GM18499 (cell line): ENCODE measurements at regions not wholly inside any gene's neighbourhood (a gene's known extent, or its start where the extent isn't known, plus 50 kb on each side); places are given as distances from the start of the nearest gene placed in this dataset.

Experiments
- ATAC-seq: cut with Tn5 transposase; IDR thresholded peaks from one replicate; pipeline ENCODE4 v1.9.1; 2021; ENCODE audit warnings: moderate number of reproducible peaks; ENCODE audit not compliant: insufficient read depth, unreplicated experiment

GRCh38 chr17:72338304-72338703, 217.5 kb downstream of the SOX9 start:
- ATAC-seq: no peak

DNA sequence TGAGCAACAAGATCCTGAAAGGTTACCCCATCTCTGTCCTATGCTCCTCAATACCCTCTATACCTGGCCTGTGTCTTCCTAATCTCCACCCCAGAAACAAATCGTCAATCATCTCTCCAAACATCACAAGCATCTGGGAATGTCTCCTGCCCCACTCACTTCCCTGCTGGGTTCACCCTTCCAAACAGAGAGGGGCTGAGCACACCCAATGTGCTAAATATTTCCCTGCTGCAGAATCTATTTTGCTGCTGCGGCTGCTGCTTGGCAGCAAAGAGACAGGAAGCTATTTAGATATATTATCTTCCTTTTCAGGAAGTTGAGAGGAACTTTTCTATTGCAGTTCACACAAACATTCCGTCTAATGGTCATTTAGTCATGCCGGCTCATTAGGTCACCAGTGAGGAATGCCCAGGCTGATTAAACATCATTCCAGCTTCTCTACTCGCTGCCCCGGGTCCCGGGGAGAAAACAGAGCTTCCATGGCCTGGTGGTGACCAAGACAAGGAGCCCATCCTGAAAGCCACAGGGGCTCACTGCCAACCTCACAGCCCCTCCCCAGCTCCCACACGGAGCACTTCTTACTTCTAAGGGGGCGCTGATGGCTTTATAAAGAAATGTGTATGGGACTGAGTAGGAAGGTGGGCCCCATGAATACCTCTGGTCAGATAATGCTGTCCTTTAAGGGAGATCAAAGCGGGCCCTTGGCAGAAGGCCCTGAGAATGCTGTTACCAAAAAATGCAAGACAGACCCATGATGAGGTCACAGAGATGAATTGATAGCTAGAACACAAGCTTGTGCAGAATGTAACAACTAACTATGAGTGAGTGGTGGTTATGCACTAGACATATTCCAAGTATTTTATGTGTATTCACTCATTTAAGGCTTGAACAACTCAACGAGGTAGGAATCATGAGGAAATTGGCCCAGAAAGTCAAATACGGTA, 218.3 kb downstream of the SOX9 start:
- no peak for ATAC-seq

DNA sequence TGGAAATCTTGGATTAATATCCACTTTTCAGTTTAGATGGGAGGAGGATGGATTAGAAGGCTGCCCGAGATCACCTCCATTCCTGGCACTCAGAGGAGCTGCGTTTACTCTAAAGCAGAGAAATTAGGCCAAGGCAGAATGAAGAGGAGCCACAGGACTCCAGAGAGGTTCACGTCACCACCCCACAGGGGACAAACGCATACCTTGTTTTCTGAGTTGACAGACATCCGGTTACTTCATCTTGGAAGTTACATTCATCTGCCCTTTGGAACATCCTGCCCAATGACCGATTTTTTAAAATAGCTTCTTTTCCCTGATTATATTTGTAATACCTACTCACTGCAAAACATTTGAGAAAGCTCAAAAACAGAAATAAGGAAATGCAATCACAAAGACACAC, 220.0 kb downstream of the SOX9 start:
- no peak for ATAC-seq

DNA sequence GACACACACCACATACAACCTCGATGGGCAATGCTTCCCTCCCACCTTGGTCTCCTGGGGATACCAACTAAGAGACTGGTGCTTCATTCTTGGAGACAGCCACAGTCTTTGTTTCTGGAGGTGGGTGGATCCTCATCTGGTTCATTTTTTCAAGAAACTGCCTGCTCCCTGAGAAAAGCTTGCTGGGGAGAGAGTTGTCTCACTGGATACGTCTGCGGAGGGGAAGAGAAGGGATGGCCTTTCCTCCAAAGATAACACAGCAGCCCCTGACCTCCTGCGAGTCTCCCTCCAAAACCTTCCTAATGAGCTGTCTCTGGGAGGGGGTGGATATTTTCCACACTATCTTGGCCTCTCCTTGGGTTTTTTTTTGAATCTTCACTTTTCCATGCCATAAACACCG, 221.2 kb downstream of the SOX9 start:
- ATAC-seq: no peak

DNA sequence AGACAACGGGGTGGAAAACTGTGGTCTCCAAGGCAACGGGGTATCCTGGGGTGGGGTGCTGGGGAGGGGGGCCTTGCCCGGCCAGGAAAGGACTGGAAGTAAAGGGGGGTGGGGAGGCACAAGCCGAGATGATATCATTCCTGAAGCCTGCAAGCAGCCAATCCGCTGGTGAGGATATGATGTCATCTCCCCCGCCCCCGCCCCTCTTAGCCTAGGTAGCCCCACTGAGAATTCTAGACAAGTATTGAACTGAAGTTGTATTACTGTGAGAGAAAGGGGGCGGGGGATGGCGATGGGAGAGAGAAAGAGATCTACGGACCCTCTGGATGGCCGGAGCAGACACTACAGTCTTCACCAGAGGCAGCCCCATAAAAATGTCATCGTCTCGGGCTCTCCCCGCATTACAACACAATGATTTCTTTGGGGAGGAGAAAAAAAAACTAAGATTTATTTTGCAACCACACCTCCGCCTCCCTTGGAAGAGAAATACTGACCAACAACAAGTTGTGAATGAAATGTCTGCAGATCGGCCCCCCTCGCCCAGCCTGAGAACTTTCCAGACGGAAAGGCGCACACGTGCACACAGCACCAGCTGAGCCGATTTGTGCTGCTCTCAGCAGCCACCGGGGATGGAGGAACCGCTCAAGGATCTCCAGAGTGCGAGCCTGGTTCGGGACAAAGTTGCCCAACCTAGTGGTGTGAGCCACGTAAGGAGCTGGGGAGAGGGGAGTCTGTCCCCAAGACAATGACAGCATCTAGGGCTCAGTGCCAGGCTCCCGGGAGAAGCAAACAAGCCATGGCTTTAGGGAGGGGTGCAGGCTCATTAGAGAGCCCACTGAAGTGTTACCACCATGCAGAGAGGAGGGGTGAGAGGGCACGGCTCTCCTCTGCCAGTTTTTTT, 222.1 kb downstream of the SOX9 start:
- no peak for ATAC-seq

- ATAC-seq: no peak
Observed at GRCh38 chr17:72343911-72344310, 223.1 kb downstream of the SOX9 start.

- no peak for ATAC-seq
Observed at GRCh38 chr17:72344613-72345012, 223.8 kb downstream of the SOX9 start.

DNA sequence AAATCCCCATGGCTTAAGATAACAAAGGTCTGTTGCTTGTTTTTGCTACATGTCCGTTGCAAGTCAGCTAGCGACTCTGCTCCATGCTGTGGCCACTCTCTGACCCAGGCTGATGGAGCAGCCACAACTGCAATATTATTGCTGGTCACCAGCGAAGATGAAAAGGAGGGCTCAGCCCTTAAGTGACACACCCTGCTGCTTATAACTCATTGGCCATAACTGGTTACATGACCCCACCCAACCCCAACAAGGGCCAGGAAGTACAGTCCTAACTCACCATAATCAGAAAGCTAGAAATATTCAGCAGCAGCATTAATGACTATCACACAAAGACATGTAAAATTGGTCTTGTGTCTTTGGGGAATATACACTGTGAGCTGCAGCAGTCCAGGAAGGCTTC, 224.3 kb downstream of the SOX9 start:
- no peak for ATAC-seq

- ATAC-seq: no peak
Observed at GRCh38 chr17:72345536-72345935, 224.7 kb downstream of the SOX9 start.

GRCh38 chr17:72346306-72346705, 225.5 kb downstream of the SOX9 start:
- ATAC-seq: no peak

DNA sequence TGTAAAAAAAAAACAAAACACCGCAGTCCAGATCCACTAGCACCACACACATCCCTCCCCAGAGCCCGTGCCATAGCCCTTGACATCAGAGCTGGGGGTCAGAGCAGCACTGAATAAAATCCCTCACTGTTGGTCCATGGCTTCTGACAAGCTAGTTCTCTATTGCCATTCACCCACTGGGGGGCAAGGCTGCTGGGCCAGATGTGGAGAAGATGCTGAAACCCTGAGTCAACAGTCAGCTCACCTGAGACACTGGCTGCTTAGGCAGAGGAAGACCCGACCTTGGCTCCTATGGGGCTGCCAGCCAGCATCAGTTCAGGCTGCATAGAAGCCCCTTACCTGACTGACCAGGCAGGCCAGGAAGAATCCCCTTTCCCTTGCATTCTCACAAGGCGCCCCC, 228.2 kb downstream of the SOX9 start:
- ATAC-seq: no peak

DNA sequence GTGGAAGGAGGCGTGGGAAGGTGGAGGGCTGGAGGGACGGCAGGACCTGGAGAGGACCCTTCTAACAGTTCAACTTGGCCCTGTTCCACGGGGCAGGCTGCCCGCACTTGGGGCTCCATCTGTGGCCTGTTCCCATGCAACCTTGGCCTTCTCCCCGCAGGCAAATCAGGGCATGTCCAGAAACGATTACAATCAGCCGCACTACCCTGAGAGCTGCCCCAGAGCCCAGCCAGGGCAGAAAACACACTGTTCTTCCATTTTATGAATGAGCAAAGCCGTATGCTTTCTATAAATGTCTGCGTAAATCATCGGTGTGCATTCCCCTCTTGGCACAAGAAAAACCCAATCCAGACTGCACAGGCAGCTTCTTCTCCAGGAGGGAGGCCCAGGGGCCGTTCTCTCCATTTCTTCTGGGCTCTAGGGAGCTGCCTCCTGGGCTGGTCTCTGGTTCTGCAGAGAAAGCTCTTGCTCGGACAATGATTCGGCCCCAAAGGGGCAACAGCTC, 228.7 kb downstream of the SOX9 start:
- ATAC-seq: no peak

GRCh38 chr17:72350073-72350472, 229.3 kb downstream of the SOX9 start:
- no peak for ATAC-seq

DNA sequence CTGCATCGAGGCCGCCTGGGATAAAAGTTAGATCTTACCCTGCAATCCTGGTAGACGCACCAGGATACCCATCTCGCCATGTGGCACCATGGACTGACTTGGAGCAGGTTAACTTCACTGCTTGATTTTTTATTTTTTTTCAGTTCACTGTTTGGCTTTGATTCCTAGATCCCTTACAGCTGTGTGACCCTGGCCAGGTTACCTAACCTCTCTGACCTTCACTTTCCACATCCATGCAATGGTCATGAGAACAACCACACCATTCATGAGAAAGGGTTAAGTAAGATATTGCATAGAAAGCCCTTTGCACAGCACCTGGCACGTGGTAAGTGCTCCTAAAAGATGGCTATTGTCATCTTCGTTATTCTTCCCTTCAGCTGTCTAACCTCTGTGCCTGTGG, 230.5 kb downstream of the SOX9 start:
- ATAC-seq: no peak

- no peak for ATAC-seq
Observed at GRCh38 chr17:72351884-72352346, 231.1 kb downstream of the SOX9 start.

DNA sequence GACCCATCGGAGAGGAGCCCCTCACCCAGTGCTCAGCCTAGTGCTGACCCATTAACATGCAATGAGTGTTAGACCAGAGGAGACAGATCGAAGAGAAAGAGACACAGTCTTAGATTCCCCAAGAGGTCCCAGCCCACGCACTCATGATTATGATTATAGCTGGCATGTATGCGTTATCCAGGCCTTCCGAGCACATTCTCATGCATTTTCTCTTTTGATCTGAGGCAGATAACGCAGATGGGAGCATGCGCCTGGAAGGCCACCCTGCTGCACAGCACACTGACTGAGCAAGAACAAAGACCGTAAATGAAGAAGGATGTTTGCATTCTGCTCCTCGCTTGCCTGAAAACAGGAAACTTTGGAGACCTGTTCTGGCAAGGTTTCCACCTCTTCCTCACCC, 232.7 kb downstream of the SOX9 start:
- no peak for ATAC-seq

DNA sequence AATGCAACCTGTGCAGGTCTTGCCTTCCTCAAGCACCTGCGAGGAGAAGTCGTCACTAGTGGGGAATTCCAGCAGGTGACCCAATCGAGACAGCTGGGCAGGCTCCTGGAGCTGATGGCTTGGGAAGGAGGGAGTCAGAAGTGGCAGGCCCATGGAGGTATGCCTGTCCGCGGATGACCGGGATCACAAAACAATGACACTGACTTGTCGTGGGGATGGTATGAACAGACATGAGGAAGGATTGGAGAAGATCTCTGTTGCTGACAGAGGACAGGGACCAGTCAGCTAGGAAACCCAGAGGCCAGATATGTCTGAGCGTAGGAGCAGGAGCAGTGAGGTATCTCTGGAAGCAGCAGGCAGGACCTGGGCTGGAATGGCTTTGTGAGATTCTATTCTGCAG, 233.3 kb downstream of the SOX9 start:
- no peak for ATAC-seq

- ATAC-seq: no peak
Observed at GRCh38 chr17:72357764-72358365, 237.0 kb downstream of the SOX9 start.

DNA sequence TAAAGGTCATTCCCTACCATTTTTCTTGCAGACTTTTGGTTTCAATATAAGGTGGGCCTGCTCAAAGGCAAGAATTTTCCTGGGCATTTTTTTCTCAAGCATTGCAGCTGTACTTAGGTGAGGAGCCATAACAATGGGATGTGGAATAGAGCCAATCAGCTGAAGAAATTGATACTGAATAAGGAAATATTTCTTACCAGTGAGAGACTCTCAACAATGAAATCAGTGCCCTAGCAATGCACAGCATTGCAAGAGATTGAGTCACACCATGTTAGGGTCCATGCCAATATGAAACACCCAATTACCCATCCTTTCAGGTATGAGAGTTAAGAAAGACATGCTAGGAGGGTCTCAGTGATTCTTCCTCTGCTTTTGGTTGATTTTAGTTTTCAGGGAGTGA, 237.6 kb downstream of the SOX9 start:
- no peak for ATAC-seq

GRCh38 chr17:72359274-72359673, 238.5 kb downstream of the SOX9 start:
- no peak for ATAC-seq

- no peak for ATAC-seq
Observed at GRCh38 chr17:72359811-72360210, 239.0 kb downstream of the SOX9 start.
